MM.1S (cell line): ENCODE measurements at regions not wholly inside any gene's neighbourhood (a gene's known extent, or its start where the extent isn't known, plus 50 kb on each side); places are given as distances from the start of the nearest gene placed in this dataset.

Source experiments
- DNase-seq: peaks from one replicate; pipeline ENCODE4 v3.0.0-alpha.2; 2015
- H2AFZ ChIP-seq: fragments of 300-600 bp; sonication (generic); 2 replicates; pipeline ENCODE4 v1.6.0; 2016; ENCODE audit warnings: antibody characterized with exemption, low read length
- H3F3A ChIP-seq: fragments of 300-600 bp; sonication (generic); 2 replicates; pipeline ENCODE4 v1.6.1; 2016; ENCODE audit warnings: mild to moderate bottlenecking, antibody characterized with exemption, low read length, moderate library complexity, mixed read lengths; ENCODE audit not compliant: insufficient read depth
- H3K27ac ChIP-seq: fragments of 300-600 bp; sonication (generic); 2 replicates; pipeline ENCODE4 v1.5.1; 2016; ENCODE audit warnings: mild to moderate bottlenecking, low read length
- H3K27me3 ChIP-seq: fragments of 300-600 bp; sonication (generic); replicated peaks from 2 replicates; pipeline ENCODE4 v1.6.0; 2016; ENCODE audit warnings: low read length; ENCODE audit not compliant: insufficient read depth
- H3K36me3 ChIP-seq: fragments of 300-600 bp; sonication (generic); replicated peaks from 2 replicates; pipeline ENCODE4 v1.6.1; 2016; ENCODE audit warnings: mild to moderate bottlenecking, low read length, mixed read lengths; ENCODE audit not compliant: insufficient read depth
- H3K4me1 ChIP-seq: fragments of 300-600 bp; sonication (generic); 2 replicates; pipeline ENCODE4 v1.6.1; 2016; ENCODE audit warnings: low read length, mixed read lengths
- H3K4me2 ChIP-seq: fragments of 300-600 bp; sonication (generic); 2 replicates; pipeline ENCODE4 v1.6.0; 2016; ENCODE audit warnings: low read depth, low read length
- H3K4me3 ChIP-seq: fragments of 300-600 bp; sonication (generic); 2 replicates; pipeline ENCODE4 v1.5.1; 2016; ENCODE audit warnings: low read length, mixed read lengths
- H3K79me2 ChIP-seq: fragments of 300-600 bp; sonication (generic); 2 replicates; pipeline ENCODE4 v1.6.1; 2016; ENCODE audit warnings: mixed run types, low read length, mixed read lengths
- H3K9ac ChIP-seq: fragments of 300-600 bp; sonication (generic); 2 replicates; pipeline ENCODE4 v1.6.1; 2016; ENCODE audit warnings: low read length, mixed read lengths
- H3K9me2 ChIP-seq: fragments of 300-600 bp; sonication (generic); replicated peaks from 2 replicates; pipeline ENCODE4 v1.6.1; 2016; ENCODE audit warnings: mild to moderate bottlenecking, low read length, mixed read lengths; ENCODE audit not compliant: insufficient read depth
- H3K9me3 ChIP-seq: fragments of 300-600 bp; sonication (generic); replicated peaks from 2 replicates; pipeline ENCODE4 v1.6.1; 2016; ENCODE audit warnings: mild to moderate bottlenecking, low read length, mixed read lengths; ENCODE audit not compliant: insufficient read depth
- H4K20me1 ChIP-seq: fragments of 300-600 bp; sonication (generic); 2 replicates; pipeline ENCODE4 v1.6.1; 2016; ENCODE audit warnings: mild to moderate bottlenecking, low read length, moderate library complexity, mixed read lengths; ENCODE audit not compliant: insufficient read depth
- EZH2 ChIP-seq: fragments of 300-600 bp; sonication (generic); optimal IDR thresholded peaks from 2 replicates; pipeline ENCODE3; 2017; ENCODE audit warnings: low read depth, mild to moderate bottlenecking, antibody characterized with exemption, low read length, mixed read lengths
- EZH2phosphoT487 ChIP-seq: fragments of 300-600 bp; sonication (generic); IDR thresholded peaks from 2 replicates; pipeline ENCODE4 v1.6.1; 2018; ENCODE audit warnings: antibody characterized with exemption, low read length
- TF ChIP-seq, protein P1 (sequence below): fragments of 300-600 bp; sonication (generic); IDR thresholded peaks from 2 replicates; pipeline ENCODE4 v1.5.1; 2016; ENCODE audit warnings: antibody characterized with exemption, low read length, mixed read lengths

DNA sequence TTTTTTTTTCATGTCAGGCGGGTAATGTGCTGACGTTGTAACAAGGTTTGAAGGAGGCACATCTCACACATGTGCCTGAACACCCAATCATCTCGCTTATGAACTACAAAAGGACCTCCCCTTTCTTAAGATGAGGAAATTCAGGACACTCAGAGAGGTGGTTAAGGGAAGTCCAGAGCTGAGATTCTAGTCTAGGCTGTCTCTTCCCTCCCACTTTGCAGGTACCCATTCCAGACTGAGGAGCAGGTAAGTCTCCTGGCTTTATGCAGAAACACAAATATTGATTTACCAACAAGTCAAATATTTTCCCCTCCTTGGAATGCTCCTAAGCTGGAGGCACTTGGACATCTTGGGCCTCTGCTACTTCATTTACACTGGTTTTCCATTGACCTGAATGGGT, 122.9 kb upstream of the CADM1 start:
- H4K20me1 ChIP-seq = no peaks in the 10 kb centered on the region
- no peaks in the 10 kb centered on the region for H3F3A ChIP-seq
- H3K4me3 ChIP-seq = no peak overlapping the region
- no peaks in the 10 kb centered on the region for H3K9me2 ChIP-seq
- no peak overlapping the region for H3K27ac ChIP-seq
- no peak overlapping the region for H2AFZ ChIP-seq
- H3K9ac ChIP-seq = no peak overlapping the region
- H3K79me2 ChIP-seq = no peaks in the 10 kb centered on the region
- no peaks in the 10 kb centered on the region for H3K9me3 ChIP-seq
- H3K4me2 ChIP-seq = no peak overlapping the region
- no peaks in the 10 kb centered on the region for H3K27me3 ChIP-seq
- no peaks in the 10 kb centered on the region for H3K4me1 ChIP-seq
- TF ChIP-seq EZH2 = no peak
- TF ChIP-seq, protein P1, sequence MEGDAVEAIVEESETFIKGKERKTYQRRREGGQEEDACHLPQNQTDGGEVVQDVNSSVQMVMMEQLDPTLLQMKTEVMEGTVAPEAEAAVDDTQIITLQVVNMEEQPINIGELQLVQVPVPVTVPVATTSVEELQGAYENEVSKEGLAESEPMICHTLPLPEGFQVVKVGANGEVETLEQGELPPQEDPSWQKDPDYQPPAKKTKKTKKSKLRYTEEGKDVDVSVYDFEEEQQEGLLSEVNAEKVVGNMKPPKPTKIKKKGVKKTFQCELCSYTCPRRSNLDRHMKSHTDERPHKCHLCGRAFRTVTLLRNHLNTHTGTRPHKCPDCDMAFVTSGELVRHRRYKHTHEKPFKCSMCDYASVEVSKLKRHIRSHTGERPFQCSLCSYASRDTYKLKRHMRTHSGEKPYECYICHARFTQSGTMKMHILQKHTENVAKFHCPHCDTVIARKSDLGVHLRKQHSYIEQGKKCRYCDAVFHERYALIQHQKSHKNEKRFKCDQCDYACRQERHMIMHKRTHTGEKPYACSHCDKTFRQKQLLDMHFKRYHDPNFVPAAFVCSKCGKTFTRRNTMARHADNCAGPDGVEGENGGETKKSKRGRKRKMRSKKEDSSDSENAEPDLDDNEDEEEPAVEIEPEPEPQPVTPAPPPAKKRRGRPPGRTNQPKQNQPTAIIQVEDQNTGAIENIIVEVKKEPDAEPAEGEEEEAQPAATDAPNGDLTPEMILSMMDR = no peak
- no peak for TF ChIP-seq EZH2phosphoT487
- DNase-seq = no peak
- H3K36me3 ChIP-seq = no peaks in the 10 kb centered on the region

DNA sequence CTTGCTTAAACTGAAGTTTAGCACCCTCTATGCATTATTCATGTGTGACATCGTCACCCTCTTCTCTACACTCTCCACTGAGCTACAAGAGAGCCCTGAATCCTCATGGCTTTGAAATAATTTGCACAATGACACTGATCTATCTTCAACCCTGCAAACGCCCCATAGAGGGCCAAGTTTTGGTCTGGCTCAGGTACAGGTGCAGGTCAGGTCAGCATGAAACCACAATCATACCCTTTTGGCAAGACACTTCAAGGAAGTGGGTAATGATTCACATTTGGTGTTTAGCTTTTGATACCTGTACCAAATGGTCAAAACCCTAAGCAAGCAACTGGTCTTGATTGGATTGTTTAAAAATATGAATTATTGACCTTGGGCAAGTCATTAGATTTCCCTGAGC, 122.2 kb upstream of the CADM1 start:
- Histone ChIP-seq H4K20me1 (no peaks in the 10 kb centered on the region), H3F3A (no peaks in the 10 kb centered on the region), H3K9ac (no peak overlapping the region), H3K4me1 (no peaks in the 10 kb centered on the region), H3K27ac (no peak overlapping the region), H2AFZ (no peak overlapping the region), H3K4me3 (no peak overlapping the region), H3K79me2 (no peaks in the 10 kb centered on the region), H3K9me2 (no peaks in the 10 kb centered on the region), H3K9me3 (no peaks in the 10 kb centered on the region), H3K4me2 (no peak overlapping the region), H3K27me3 (no peaks in the 10 kb centered on the region), H3K36me3 (no peaks in the 10 kb centered on the region)
- TF ChIP-seq EZH2phosphoT487 (no peak), EZH2 (no peak)
- TF ChIP-seq, protein P1 = no peak
- no peak for DNase-seq

DNA sequence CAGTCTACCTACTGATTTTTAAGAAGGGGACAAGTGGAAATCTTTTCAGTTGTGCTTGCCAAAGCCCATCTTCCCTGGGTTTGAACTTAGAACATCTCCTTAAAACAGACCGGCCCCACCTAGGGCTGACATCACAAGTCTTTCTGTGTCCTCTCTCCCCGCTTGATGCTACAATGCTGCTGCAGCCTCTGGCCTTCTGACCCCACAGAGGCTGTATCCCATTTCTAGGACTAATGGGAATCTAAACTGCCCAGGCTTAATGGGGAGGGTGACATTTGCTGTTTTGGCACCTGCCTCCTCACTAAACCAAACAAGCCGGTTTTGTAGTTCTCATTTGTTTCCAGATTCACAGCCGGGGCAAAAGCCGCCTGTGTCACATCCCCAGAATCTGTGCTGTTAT, 121.3 kb upstream of the CADM1 start:
- no peaks in the 10 kb centered on the region for H3K27me3 ChIP-seq
- H3K4me2 ChIP-seq = no peak overlapping the region
- H3K9ac ChIP-seq = no peak overlapping the region
- no peaks in the 10 kb centered on the region for H3K9me2 ChIP-seq
- H3K79me2 ChIP-seq = no peaks in the 10 kb centered on the region
- no peak overlapping the region for H3K27ac ChIP-seq
- H2AFZ ChIP-seq = no peak overlapping the region
- H3K4me1 ChIP-seq = no peaks in the 10 kb centered on the region
- DNase-seq = no peak
- H3K9me3 ChIP-seq = no peaks in the 10 kb centered on the region
- no peaks in the 10 kb centered on the region for H3F3A ChIP-seq
- H4K20me1 ChIP-seq = no peaks in the 10 kb centered on the region
- TF ChIP-seq EZH2 (no peak), EZH2phosphoT487 (no peak)
- TF ChIP-seq, protein P1 = no peak
- H3K36me3 ChIP-seq = no peaks in the 10 kb centered on the region
- no peak overlapping the region for H3K4me3 ChIP-seq
